Gastroesophageal sphincter (tissue), 4 donors: ENCODE measurements at regions not wholly inside any gene's neighbourhood (a gene's known extent, or its start where the extent isn't known, plus 50 kb on each side); places are given as distances from the start of the nearest gene placed in this dataset.

Source experiments
- ATAC-seq: fragments of 150-250 bp; one replicate; pipeline ENCODE4 v1.9.1; 2016; ENCODE audit warnings: mild to moderate bottlenecking, moderate library complexity
- H3K27ac ChIP-seq, 4 donors: fragments of 200-600 bp; sonication (generic) in 3 of 4; 1 replicate in 3 of 4; 2 replicates in 1 of 4; pipeline ENCODE4 v1.5.1; 2016 to 2019
- H3K27me3 ChIP-seq: fragments of 200-600 bp; sonication (generic); one replicate; pipeline ENCODE4 v1.5.1; 2019
- H3K36me3 ChIP-seq, 2 donors: fragments of 200-600 bp; sonication (generic); one replicate each; pipeline ENCODE4 v1.5.1; 2019; ENCODE audit warnings: control low read depth in 1 of 2
- H3K4me1 ChIP-seq, 3 donors: fragments of 200-600 bp; sonication (generic); 1 replicate in 2 of 3; 2 replicates in 1 of 3; pipeline ENCODE4 v1.5.1; 2016 to 2019; ENCODE audit warnings: control low read depth in 2 of 3
- H3K4me3 ChIP-seq, 2 donors: fragments of 200-600 bp; sonication (generic); one replicate each; pipeline ENCODE4 v1.5.1; 2019; ENCODE audit warnings: mild to moderate bottlenecking in 1 of 2, moderate library complexity in 1 of 2
- H3K9me3 ChIP-seq, 3 donors: fragments of 200-600 bp; sonication (generic); one replicate each; pipeline ENCODE4 v1.5.1; 2017 to 2019; ENCODE audit warnings: control low read depth in 2 of 3
- CTCF ChIP-seq, 4 experiments: fragments of 200-600 bp in 2 of 4; fragments of 450-650 bp in 2 of 4; sonication (generic) in 1 of 4; IDR thresholded peaks; one replicate each; pipeline ENCODE4 v1.5.1; 2017 to 2019; ENCODE audit warnings: antibody characterized with exemption in 4 of 4, mild to moderate bottlenecking in 2 of 4, moderate library complexity in 2 of 4
- EP300 ChIP-seq: sonication (generic); formaldehyde crosslinking; IDR thresholded peaks from one replicate; pipeline ENCODE4 v1.6.1; 2017; ENCODE audit warnings: antibody characterized with exemption, mild to moderate bottlenecking
- POLR2A ChIP-seq, 2 donors: fragments of 450-650 bp; IDR thresholded peaks; one replicate each; pipeline ENCODE4 v1.6.1; 2017; ENCODE audit warnings: antibody characterized with exemption in 2 of 2, mild to moderate bottlenecking in 2 of 2, moderate library complexity in 1 of 2
- POLR2AphosphoS5 ChIP-seq: sonication (generic); formaldehyde crosslinking; IDR thresholded peaks from one replicate; pipeline ENCODE4 v1.6.1; 2017; ENCODE audit warnings: antibody characterized with exemption
- WGBS, 2 donors: methylation state at CpG; one replicate each; pipeline ENCODE4 v1.1.5; 2018; ENCODE audit warnings: low coverage in 1 of 2; 5-methylcytosine and 5-hydroxymethylcytosine counted together

- no peaks in the 10 kb centered on the region for H3K27me3 ChIP-seq
- ATAC-seq, result no peak
- no peaks in the 10 kb centered on the region for H3K36me3 ChIP-seq
- no peak overlapping the region for H3K27ac ChIP-seq
- TF ChIP-seq EP300 (no peak), POLR2A (IDR thresholded peaks at IDR 0.05) (no peak), POLR2AphosphoS5 (no peak), CTCF (IDR thresholded peaks at IDR 0.05) (no peak)
- no peaks in the 10 kb centered on the region for H3K9me3 ChIP-seq
- no peak overlapping the region for H3K4me3 ChIP-seq
- H3K4me1 ChIP-seq, result no peaks in the 10 kb centered on the region
These were observed 421.4 kb upstream of the WWC1 start for GRCh38 chr5:167870055-167870454.

GRCh38 chr5:167871091-167871490 is 420.4 kb upstream of the WWC1 start:
- H3K27me3 ChIP-seq, result no peaks in the 10 kb centered on the region
- H3K36me3 ChIP-seq, result no peaks in the 10 kb centered on the region
- ATAC-seq, result no peak
- TF ChIP-seq POLR2A (IDR thresholded peaks at IDR 0.05) (no peak), CTCF (IDR thresholded peaks at IDR 0.05) (no peak), POLR2AphosphoS5 (no peak), EP300 (no peak)
- no peak overlapping the region for H3K4me3 ChIP-seq
- H3K9me3 ChIP-seq, result no peaks in the 10 kb centered on the region
- no peak overlapping the region for H3K27ac ChIP-seq
- H3K4me1 ChIP-seq, result no peaks in the 10 kb centered on the region
- 31 to 41% methylated on average over 2 of the region's 2 CpGs for WGBS, 2 donors

- ATAC-seq, result no peak
- WGBS, 2 donors, result 43 to 62% methylated on average over 2 of the region's 2 CpGs
- no peaks in the 10 kb centered on the region for H3K36me3 ChIP-seq
- H3K4me3 ChIP-seq, result no peak overlapping the region
- H3K27me3 ChIP-seq, result no peaks in the 10 kb centered on the region
- TF ChIP-seq POLR2A (IDR thresholded peaks at IDR 0.05), result no peak
- TF ChIP-seq POLR2AphosphoS5, result no peak
- no peak for TF ChIP-seq EP300
- no peak for TF ChIP-seq CTCF (IDR thresholded peaks at IDR 0.05)
- H3K9me3 ChIP-seq, result no peaks in the 10 kb centered on the region
- no peak overlapping the region for H3K27ac ChIP-seq
- no peaks in the 10 kb centered on the region for H3K4me1 ChIP-seq
These were observed 418.7 kb upstream of the WWC1 start for GRCh38 chr5:167872791-167873190.

- no peak for TF ChIP-seq POLR2A (IDR thresholded peaks at IDR 0.05)
- no peak for TF ChIP-seq EP300
- TF ChIP-seq POLR2AphosphoS5, result no peak
- TF ChIP-seq CTCF (IDR thresholded peaks at IDR 0.05), result no peak
- no peaks in the 10 kb centered on the region for H3K27me3 ChIP-seq
- no peak overlapping the region for H3K27ac ChIP-seq
- H3K4me1 ChIP-seq, result no peaks in the 10 kb centered on the region
- no peak for ATAC-seq
- no peak overlapping the region for H3K4me3 ChIP-seq
- WGBS, 2 donors, result 68 to 89% methylated on average over 3 to 5 of the region's 5 CpGs
- no peaks in the 10 kb centered on the region for H3K36me3 ChIP-seq
- H3K9me3 ChIP-seq, result no peaks in the 10 kb centered on the region
These were observed 414.2 kb upstream of the WWC1 start for GRCh38 chr5:167877114-167877722.

GRCh38 chr5:167877924-167878323 is 413.5 kb upstream of the WWC1 start:
- Histone ChIP-seq H3K27ac (no peak overlapping the region), H3K36me3 (no peaks in the 10 kb centered on the region), H3K4me1 (no peaks in the 10 kb centered on the region), H3K9me3 (no peaks in the 10 kb centered on the region), H3K4me3 (no peak overlapping the region), H3K27me3 (no peaks in the 10 kb centered on the region)
- no peak for ATAC-seq
- 88 to 89% methylated on average over 1 of the region's 1 CpG for WGBS, 2 donors
- TF ChIP-seq POLR2A (IDR thresholded peaks at IDR 0.05) (no peak), POLR2AphosphoS5 (no peak), CTCF (IDR thresholded peaks at IDR 0.05) (no peak), EP300 (no peak)
